HUES64 (cell line): ENCODE measurements at regions not wholly inside any gene's neighbourhood (a gene's known extent, or its start where the extent isn't known, plus 50 kb on each side); places are given as distances from the start of the nearest gene placed in this dataset.
"Not testable (repeated sequence)": the region's sequence is repeated elsewhere in the genome, so short reads cannot be mapped to it uniquely, and the experiment has no call there.

ENCODE experiments used
- H3K27ac ChIP-seq: 2 replicates; pipeline ENCODE4 v1.7.0; 2013; ENCODE audit warnings: low read depth, low read length, inconsistent platforms
- H3K27me3 ChIP-seq: 2 replicates; pipeline ENCODE4 v1.6.1; 2013; ENCODE audit warnings: mild to moderate bottlenecking, low read length; ENCODE audit not compliant: insufficient read depth
- H3K36me3 ChIP-seq: 2 replicates; pipeline ENCODE4 v1.6.1; 2013; ENCODE audit warnings: mild to moderate bottlenecking, low read length; ENCODE audit not compliant: insufficient read depth
- H3K4me1 ChIP-seq: 2 replicates; pipeline ENCODE4 v1.6.1; 2013; ENCODE audit warnings: mild to moderate bottlenecking, low read length, moderate library complexity; ENCODE audit not compliant: insufficient read depth
- H3K4me3 ChIP-seq: 2 replicates; pipeline ENCODE4 v1.5.1; 2013; ENCODE audit warnings: mild to moderate bottlenecking, low read length, moderate library complexity
- H3K9ac ChIP-seq: 2 replicates; pipeline ENCODE4 v1.6.1; 2013; ENCODE audit warnings: mild to moderate bottlenecking, low read depth, low read length
- H3K9me3 ChIP-seq: 2 replicates; pipeline ENCODE4 v1.6.1; 2013; ENCODE audit warnings: low read depth, low read length; ENCODE audit not compliant: insufficient read depth
- WGBS: fragments of 150-250, 120-280 bp; methylation state at CpG from one replicate; pipeline ENCODE4 v1.1.7; 2013; ENCODE audit warnings: missing lambda C conversion rate; 5-methylcytosine and 5-hydroxymethylcytosine counted together

- 86% methylated on average over 6 of the region's 6 CpGs for WGBS
- Histone ChIP-seq H3K4me3 (no peak overlapping the region), H3K27me3 (no peaks in the 10 kb centered on the region), H3K9me3 (peaks cover 8% of the 10 kb centered on the region), H3K9ac (no peak overlapping the region), H3K36me3 (no peaks in the 10 kb centered on the region), H3K4me1 (no peaks in the 10 kb centered on the region), H3K27ac (no peak overlapping the region)
These were observed 1322.3 kb upstream of the TMEM132C start for GRCh38 chr12:126944684-126945083.

DNA sequence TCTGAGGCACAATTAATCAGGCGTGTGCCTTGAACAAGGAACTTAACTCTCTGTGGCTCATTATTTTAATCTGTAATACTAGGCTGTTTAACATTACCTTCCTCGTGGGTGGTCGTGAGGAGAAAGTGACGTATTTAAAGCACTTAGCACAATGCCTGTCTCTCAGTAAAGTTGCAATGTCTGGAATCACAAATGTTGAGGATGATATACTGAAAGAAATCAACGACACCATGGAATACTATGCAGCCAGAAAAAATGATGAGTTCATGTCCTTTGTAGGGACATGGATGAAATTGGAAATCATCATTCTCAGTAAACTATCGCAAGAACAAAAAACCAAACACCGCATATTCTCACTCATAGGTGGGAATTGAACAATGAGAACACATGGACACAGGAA lies 1320.0 kb upstream of the TMEM132C start:
- 91% methylated on average over 5 of the region's 7 CpGs for WGBS
- not testable (repeated sequence) for H3K4me3 ChIP-seq, H3K9ac ChIP-seq

DNA sequence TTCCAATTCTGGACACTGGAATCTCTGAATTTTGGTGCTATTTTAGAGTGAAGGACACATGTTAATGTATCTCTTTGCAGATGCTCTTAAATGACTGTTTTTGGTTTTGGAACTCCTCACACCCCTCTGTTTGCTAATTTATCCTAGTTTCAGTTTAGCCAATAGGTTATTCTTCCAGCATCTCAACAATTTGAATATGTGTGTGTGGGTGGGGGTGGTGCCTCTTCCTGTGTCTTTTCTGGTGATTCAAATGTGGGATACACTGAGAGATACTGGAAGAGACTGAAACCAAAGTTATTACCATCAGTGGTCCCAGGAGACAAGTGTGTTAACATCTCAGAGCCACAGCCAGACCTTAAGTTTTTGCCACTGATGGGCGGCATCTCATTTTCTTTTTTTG lies 1317.4 kb upstream of the TMEM132C start:
- Histone ChIP-seq H3K9ac (no peak overlapping the region), H3K4me3 (no peak overlapping the region), H3K9me3 (no peaks in the 10 kb centered on the region), H3K36me3 (no peaks in the 10 kb centered on the region), H3K27ac (no peak overlapping the region), H3K4me1 (no peaks in the 10 kb centered on the region), H3K27me3 (no peaks in the 10 kb centered on the region)
- WGBS: 82% methylated on average over 1 of the region's 1 CpG

More for the DNA sequence above, 1320.0 kb upstream of the TMEM132C start:
- not testable (repeated sequence) for H3K27ac ChIP-seq, H3K27me3 ChIP-seq, H3K9me3 ChIP-seq, H3K4me1 ChIP-seq, H3K36me3 ChIP-seq

DNA sequence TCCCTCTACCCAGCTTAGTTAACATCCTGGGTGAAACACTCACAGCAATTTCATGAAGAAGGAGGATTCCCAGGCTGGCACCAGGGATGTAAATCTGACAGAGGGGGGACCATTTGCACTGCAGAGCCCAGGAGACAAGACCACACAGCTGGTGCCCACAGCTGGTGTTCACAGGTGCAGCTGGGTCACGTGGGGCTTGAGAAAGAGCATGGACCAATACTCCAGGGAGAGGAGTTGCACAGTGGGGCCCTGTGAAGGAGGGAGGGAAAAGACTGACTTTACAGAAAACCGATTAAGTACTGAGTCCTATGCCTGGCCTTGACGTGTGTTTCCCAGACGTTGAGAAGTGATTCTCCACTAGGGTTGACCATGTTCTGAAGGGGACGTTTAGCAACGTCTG lies 1316.7 kb upstream of the TMEM132C start:
- Histone ChIP-seq H3K9me3 (no peaks in the 10 kb centered on the region), H3K27ac (no peak overlapping the region), H3K36me3 (no peaks in the 10 kb centered on the region), H3K27me3 (no peaks in the 10 kb centered on the region), H3K4me3 (no peak overlapping the region), H3K4me1 (no peaks in the 10 kb centered on the region), H3K9ac (no peak overlapping the region)
- WGBS: 84% methylated on average over 6 of the region's 6 CpGs

DNA sequence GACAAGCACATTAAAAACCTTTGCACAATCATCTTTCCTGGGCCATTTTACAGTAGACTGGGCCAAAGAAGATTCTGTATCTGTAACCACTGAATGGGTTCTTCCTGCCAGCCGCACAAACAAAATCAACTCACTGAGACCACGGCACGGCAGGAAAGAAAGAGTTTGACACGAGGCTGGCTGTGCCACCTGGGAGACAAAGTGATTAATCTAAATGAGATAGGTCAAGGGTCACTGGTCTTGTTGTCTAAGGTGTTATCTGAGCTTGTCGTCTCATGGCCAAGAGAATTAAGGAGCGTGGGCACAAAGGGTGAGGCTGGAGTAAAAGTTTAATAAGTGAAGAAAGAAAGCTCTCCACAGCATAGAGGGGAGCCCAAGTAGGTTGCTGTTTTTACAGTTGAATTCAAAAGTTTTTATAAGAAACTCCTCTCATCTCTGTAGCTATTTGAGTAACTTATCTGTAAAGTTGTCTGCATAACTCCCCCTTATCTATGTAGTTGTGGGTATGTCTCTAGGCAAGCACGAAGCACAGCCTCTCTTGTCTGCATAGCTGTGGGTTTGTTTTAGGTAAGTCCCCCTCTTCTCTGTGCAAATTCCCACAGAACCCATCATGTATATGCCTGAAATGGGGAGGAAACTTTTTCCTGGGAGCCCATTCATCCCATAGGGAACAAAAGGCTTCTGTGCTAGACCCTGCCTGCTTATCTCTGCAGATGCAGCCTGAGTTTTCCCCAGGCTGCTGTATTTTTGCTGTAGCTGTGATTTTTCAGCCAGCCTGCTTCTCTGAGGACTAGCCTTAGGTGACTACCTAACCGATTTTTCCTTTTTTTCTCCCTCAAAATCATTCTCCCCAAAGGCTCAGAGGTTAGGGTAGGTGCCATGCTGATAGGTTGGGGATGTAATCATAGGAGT lies 1314.6 kb upstream of the TMEM132C start:
- Histone ChIP-seq H3K36me3 (no peaks in the 10 kb centered on the region), H3K27ac (no peak overlapping the region), H3K4me1 (no peaks in the 10 kb centered on the region), H3K27me3 (no peaks in the 10 kb centered on the region), H3K9ac (no peak overlapping the region), H3K9me3 (no peaks in the 10 kb centered on the region), H3K4me3 (no peak overlapping the region)
- 81% methylated on average over 6 of the region's 8 CpGs for WGBS

- 85% methylated on average over 5 of the region's 7 CpGs for WGBS
- no peaks in the 10 kb centered on the region for H3K4me1 ChIP-seq
- H3K4me3 ChIP-seq: no peak overlapping the region
- no peak overlapping the region for H3K27ac ChIP-seq
- H3K9me3 ChIP-seq: no peaks in the 10 kb centered on the region
- no peak overlapping the region for H3K9ac ChIP-seq
- H3K27me3 ChIP-seq: no peaks in the 10 kb centered on the region
- H3K36me3 ChIP-seq: no peaks in the 10 kb centered on the region
These were observed 1313.5 kb upstream of the TMEM132C start for GRCh38 chr12:126953365-126953889.

GRCh38 chr12:126960221-126960620 lies 1306.7 kb upstream of the TMEM132C start:
- no peaks in the 10 kb centered on the region for H3K27me3 ChIP-seq
- no peak overlapping the region for H3K9ac ChIP-seq
- H3K27ac ChIP-seq: no peak overlapping the region
- no peaks in the 10 kb centered on the region for H3K9me3 ChIP-seq
- H3K36me3 ChIP-seq: no peaks in the 10 kb centered on the region
- WGBS: 74% methylated on average over 1 of the region's 3 CpGs
- H3K4me3 ChIP-seq: no peak overlapping the region
- no peaks in the 10 kb centered on the region for H3K4me1 ChIP-seq

GRCh38 chr12:126960709-126961108 lies 1306.3 kb upstream of the TMEM132C start:
- WGBS: 69% methylated on average over 5 of the region's 5 CpGs
- Histone ChIP-seq H3K4me3 (no peak overlapping the region), H3K4me1 (no peaks in the 10 kb centered on the region)

GRCh38 chr12:126963825-126964224 lies 1303.1 kb upstream of the TMEM132C start:
- Histone ChIP-seq H3K9me3 (no peaks in the 10 kb centered on the region), H3K4me1 (no peaks in the 10 kb centered on the region), H3K4me3 (no peak overlapping the region), H3K27me3 (no peaks in the 10 kb centered on the region), H3K36me3 (no peaks in the 10 kb centered on the region), H3K27ac (no peak overlapping the region), H3K9ac (no peak overlapping the region)
- WGBS: 54% methylated on average over 1 of the region's 1 CpG

More at GRCh38 chr12:126960709-126961108, 1306.3 kb upstream of the TMEM132C start:
- no peaks in the 10 kb centered on the region for H3K27me3 ChIP-seq
- no peaks in the 10 kb centered on the region for H3K9me3 ChIP-seq
- H3K27ac ChIP-seq: no peak overlapping the region
- no peak overlapping the region for H3K9ac ChIP-seq
- H3K36me3 ChIP-seq: no peaks in the 10 kb centered on the region

GRCh38 chr12:126966498-126966897 lies 1300.5 kb upstream of the TMEM132C start:
- Histone ChIP-seq H3K27me3 (no peaks in the 10 kb centered on the region), H3K27ac (no peak overlapping the region), H3K9ac (no peak overlapping the region), H3K9me3 (no peaks in the 10 kb centered on the region), H3K36me3 (no peaks in the 10 kb centered on the region), H3K4me3 (no peak overlapping the region), H3K4me1 (no peaks in the 10 kb centered on the region)
- WGBS: 85% methylated on average over 3 of the region's 3 CpGs

GRCh38 chr12:126967152-126967551 lies 1299.8 kb upstream of the TMEM132C start:
- Histone ChIP-seq H3K27me3 (no peaks in the 10 kb centered on the region), H3K36me3 (no peaks in the 10 kb centered on the region), H3K4me1 (no peaks in the 10 kb centered on the region), H3K9me3 (no peaks in the 10 kb centered on the region), H3K27ac (no peak overlapping the region), H3K9ac (no peak overlapping the region), H3K4me3 (no peak overlapping the region)
- WGBS: 95% methylated on average over 4 of the region's 5 CpGs
